OCI-LY3 (cell line): ENCODE measurements at regions not wholly inside any gene's neighbourhood (a gene's known extent, or its start where the extent isn't known, plus 50 kb on each side); places are given as distances from the start of the nearest gene placed in this dataset.

Source experiments
- H2AFZ ChIP-seq: fragments of 200-600, 300-600 bp; shearing (Covaris generic); 2 replicates; pipeline ENCODE4 v1.6.0; 2014; ENCODE audit warnings: antibody characterized with exemption, low read depth, low read length
- H3K27ac ChIP-seq: fragments of 200-600, 300-600 bp; sonication (generic); 2 replicates; pipeline ENCODE4 v1.5.1; 2014; ENCODE audit warnings: mild to moderate bottlenecking, low read length, moderate library complexity, mixed read lengths
- H3K27me3 ChIP-seq: fragments of 200-600, 300-600 bp; sonication (generic); 2 replicates; pipeline ENCODE4 v1.6.1; 2014; ENCODE audit warnings: low read depth, low read length, mixed read lengths
- H3K36me3 ChIP-seq: fragments of 200-600, 300-600 bp; sonication (generic); replicated peaks from 2 replicates; pipeline ENCODE3; 2014; ENCODE audit warnings: low read depth, low read length, mixed read lengths
- H3K4me1 ChIP-seq: fragments of 300-600, 200-600 bp; sonication (generic); 2 replicates; pipeline ENCODE4 v1.6.1; 2014; ENCODE audit warnings: low read length, mixed read lengths
- H3K4me2 ChIP-seq: fragments of 200-600, 300-600 bp; sonication (generic); 2 replicates; pipeline ENCODE4 v1.6.1; 2014; ENCODE audit warnings: low read length, mixed read lengths
- H3K4me3 ChIP-seq: fragments of 300-600, 200-600 bp; sonication (generic); 2 replicates; pipeline ENCODE4 v1.5.1; 2014; ENCODE audit warnings: antibody characterized with exemption, mild to moderate bottlenecking, low read length, moderate library complexity
- H3K79me2 ChIP-seq: fragments of 300-600, 200-600 bp; shearing (Covaris generic); 2 replicates; pipeline ENCODE4 v1.6.1; 2014; ENCODE audit warnings: mild to moderate bottlenecking, low read length, mixed read lengths
- H3K9ac ChIP-seq: fragments of 300-600, 200-600 bp; shearing (Covaris generic); 2 replicates; pipeline ENCODE4 v1.6.0; 2014; ENCODE audit warnings: mild to moderate bottlenecking, low read length, moderate library complexity
- H3K9me3 ChIP-seq: fragments of 200-600, 300-600 bp; shearing (Covaris generic); 2 replicates; pipeline ENCODE4 v1.6.1; 2014; ENCODE audit warnings: low read length, mixed read lengths; ENCODE audit not compliant: insufficient read depth
- H4K20me1 ChIP-seq: fragments of 200-600, 300-600 bp; sonication (generic); 2 replicates; pipeline ENCODE4 v1.6.1; 2016; ENCODE audit warnings: low read length, mixed read lengths; ENCODE audit not compliant: insufficient read depth
- CTCF ChIP-seq: fragments of 200-600, 300-600 bp; sonication (generic); IDR thresholded peaks from 2 replicates; pipeline ENCODE4 v1.5.1; 2014; ENCODE audit warnings: antibody characterized with exemption, low read length, low read depth
- EZH2phosphoT487 ChIP-seq: fragments of 200-600 bp; shearing (Covaris generic); IDR thresholded peaks from 2 replicates; pipeline ENCODE4 v1.6.1; 2018; ENCODE audit warnings: antibody characterized with exemption, mixed run types, low read depth

- Histone ChIP-seq H3K27ac (no peak overlapping the region), H3K4me2 (no peak overlapping the region), H3K9me3 (no peaks in the 10 kb centered on the region), H4K20me1 (no peaks in the 10 kb centered on the region), H2AFZ (no peak overlapping the region), H3K27me3 (no peaks in the 10 kb centered on the region), H3K4me3 (no peak overlapping the region), H3K79me2 (no peaks in the 10 kb centered on the region), H3K36me3 (no peaks in the 10 kb centered on the region), H3K9ac (no peak overlapping the region), H3K4me1 (no peaks in the 10 kb centered on the region)
- TF ChIP-seq CTCF (no peak), EZH2phosphoT487 (no peak)
Measured at GRCh38 chr1:193524616-193525015, 338.2 kb upstream of the B3GALT2 start.

GRCh38 chr1:193524021-193524420 is 337.6 kb upstream of the B3GALT2 start:
- no peaks in the 10 kb centered on the region for H3K9me3 ChIP-seq
- TF ChIP-seq CTCF (no peak), EZH2phosphoT487 (no peak)
- no peak overlapping the region for H3K4me3 ChIP-seq
- no peak overlapping the region for H3K4me2 ChIP-seq
- H3K4me1 ChIP-seq = no peaks in the 10 kb centered on the region
- H3K79me2 ChIP-seq = no peaks in the 10 kb centered on the region
- H3K27me3 ChIP-seq = no peaks in the 10 kb centered on the region
- no peaks in the 10 kb centered on the region for H3K36me3 ChIP-seq
- no peak overlapping the region for H3K9ac ChIP-seq
- no peaks in the 10 kb centered on the region for H4K20me1 ChIP-seq
- no peak overlapping the region for H3K27ac ChIP-seq
- H2AFZ ChIP-seq = no peak overlapping the region

- no peaks in the 10 kb centered on the region for H3K79me2 ChIP-seq
- no peak overlapping the region for H2AFZ ChIP-seq
- H3K4me1 ChIP-seq = peaks cover 6% of the 10 kb centered on the region
- no peak overlapping the region for H3K4me3 ChIP-seq
- H3K9ac ChIP-seq = no peak overlapping the region
- no peaks in the 10 kb centered on the region for H3K36me3 ChIP-seq
- H3K9me3 ChIP-seq = no peaks in the 10 kb centered on the region
- no peaks in the 10 kb centered on the region for H3K27me3 ChIP-seq
- no peak for TF ChIP-seq EZH2phosphoT487
- TF ChIP-seq CTCF = no peak
- no peaks in the 10 kb centered on the region for H4K20me1 ChIP-seq
- no peak overlapping the region for H3K4me2 ChIP-seq
- no peak overlapping the region for H3K27ac ChIP-seq
Measured at GRCh38 chr1:193520472-193520871, 334.1 kb upstream of the B3GALT2 start.

- Histone ChIP-seq H3K9me3 (no peaks in the 10 kb centered on the region), H3K27ac (no peak overlapping the region), H3K9ac (no peak overlapping the region), H3K4me1 (peaks cover 6% of the 10 kb centered on the region), H3K4me2 (no peak overlapping the region), H2AFZ (no peak overlapping the region), H3K27me3 (no peaks in the 10 kb centered on the region), H3K4me3 (no peak overlapping the region), H3K36me3 (no peaks in the 10 kb centered on the region), H4K20me1 (no peaks in the 10 kb centered on the region), H3K79me2 (no peaks in the 10 kb centered on the region)
- TF ChIP-seq CTCF = no peak
- no peak for TF ChIP-seq EZH2phosphoT487
Measured at GRCh38 chr1:193519922-193520321, 333.5 kb upstream of the B3GALT2 start.
